SK-N-SH (cell line): ENCODE measurements at regions not wholly inside any gene's neighbourhood (a gene's known extent, or its start where the extent isn't known, plus 50 kb on each side); places are given as distances from the start of the nearest gene placed in this dataset.

Source experiments
- CTCF ChIP-seq: fragments of 200-600 bp; sonication (generic); IDR thresholded peaks from 2 replicates; pipeline ENCODE4 v1.6.1; 2017; ENCODE audit warnings: antibody characterized with exemption, mild to moderate bottlenecking, moderate library complexity
- EP300 ChIP-seq, 2 experiments: IDR thresholded peaks; 2 replicates each; pipeline versions ENCODE4 v1.4.0 to v1.6.1; 2012; ENCODE audit warnings: borderline replicate concordance in 1 of 2, low read depth in 1 of 2, low read length in 1 of 2
- GABPA ChIP-seq: IDR thresholded peaks from 2 replicates; pipeline ENCODE4 v1.4.0; 2012; ENCODE audit warnings: low read depth, mild to moderate bottlenecking
- JUND ChIP-seq: IDR thresholded peaks from 2 replicates; pipeline ENCODE4 v1.4.0; 2012
- RCOR1 ChIP-seq: fragments of 150-350 bp; IDR thresholded peaks from 2 replicates; pipeline ENCODE4 v1.6.1; 2017; ENCODE audit warnings: antibody characterized with exemption, low read length
- RXRA ChIP-seq: IDR thresholded peaks from 2 replicates; pipeline ENCODE4 v1.4.0; 2012; ENCODE audit warnings: low read depth, mild to moderate bottlenecking, borderline replicate concordance
- SIN3A ChIP-seq: IDR thresholded peaks from 2 replicates; pipeline ENCODE4 v1.6.1; 2012; ENCODE audit warnings: low read depth, mild to moderate bottlenecking, low read length, moderate library complexity, borderline replicate concordance
- SMC3 ChIP-seq: IDR thresholded peaks from 2 replicates; pipeline ENCODE4 v1.6.1; 2012; ENCODE audit warnings: low read depth, low read length, improper control_type of control experiment
- TAF1 ChIP-seq: IDR thresholded peaks from 2 replicates; pipeline ENCODE4 v1.6.1; 2012; ENCODE audit warnings: low read depth, mild to moderate bottlenecking, low read length, moderate library complexity, borderline replicate concordance
- USF1 ChIP-seq: IDR thresholded peaks from 2 replicates; pipeline ENCODE4 v1.4.0; 2012; ENCODE audit warnings: low read depth, borderline replicate concordance
- YY1 ChIP-seq: IDR thresholded peaks from 2 replicates; pipeline ENCODE4 v1.4.0; 2012; ENCODE audit warnings: low read depth, mild to moderate bottlenecking

DNA sequence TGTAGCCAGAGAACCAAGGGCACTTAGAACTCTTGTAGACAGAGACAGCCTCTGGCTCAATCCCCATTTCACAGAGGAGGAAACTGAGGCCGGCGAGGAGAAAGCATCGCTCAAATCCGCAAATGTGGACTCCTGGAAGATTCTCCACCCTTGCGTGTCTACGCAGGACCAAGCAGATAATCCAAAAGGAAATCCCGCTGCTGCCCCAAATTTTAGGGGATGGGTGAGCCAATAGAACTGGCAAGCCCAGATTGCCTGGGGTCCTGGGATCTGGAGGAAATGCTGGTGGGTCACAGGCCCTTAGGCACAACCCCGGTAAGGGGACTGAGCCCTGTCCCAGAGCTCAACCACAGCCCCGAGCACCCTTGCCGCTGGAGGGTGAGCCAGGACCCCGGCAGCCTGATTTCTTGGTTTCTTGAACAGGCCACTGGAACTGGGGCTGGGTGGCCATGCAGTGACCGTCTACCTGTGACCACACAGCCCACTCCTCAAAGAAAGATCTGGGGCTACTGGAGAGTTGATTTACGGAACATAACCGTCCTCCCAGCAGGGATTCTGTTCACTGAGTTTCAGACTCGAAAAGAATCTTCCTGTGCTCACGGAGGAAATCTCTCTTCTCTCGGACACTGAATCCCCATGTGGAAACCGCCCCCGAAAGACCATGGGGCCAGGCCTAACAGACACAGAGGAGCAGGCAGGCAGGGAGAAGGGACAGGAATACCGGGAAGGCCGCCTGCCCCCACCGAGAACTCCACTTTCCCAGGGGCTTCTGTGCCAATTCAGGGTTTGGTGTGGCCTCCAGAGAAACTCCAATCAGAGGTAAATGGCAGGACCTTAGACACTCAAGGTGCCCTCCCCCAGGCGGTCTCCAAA, 238.4 kb downstream of the NPHP4 start:
- TF ChIP-seq JUND (no peak), CTCF (no peak), YY1 (no peak), TAF1 (no peak), RCOR1 (no peak), EP300 (IDR thresholded peaks at IDR 0.05; ENCODE audit: borderline replicate concordance in 1 of 2, low read depth in 1 of 2, low read length in 1 of 2) (no peak), GABPA (no peak), USF1 (no peak), RXRA (no peak), SMC3 (no peak), SIN3A (no peak)
